ENCODE measurements at regions not wholly inside any gene's neighbourhood (a gene's known extent, or its start where the extent isn't known, plus 50 kb on each side); places are given as distances from the start of the nearest gene placed in this dataset.
"Not testable (repeated sequence)": the region's sequence is repeated elsewhere in the genome, so short reads cannot be mapped to it uniquely, and the experiment has no call there.

GRCh38 chrX:13955975-13956374, 73.7 kb downstream of the GEMIN8 start:
- Histone ChIP-seq H3K27me3 (ENCODE audit: control insufficient read depth, insufficient read depth, low read length) (peaks cover 3% of the 10 kb centered on the region), H3K4me3 (ENCODE audit: low read depth, low read length) (no peak overlapping the region), H3K36me3 (ENCODE audit: control insufficient read depth, insufficient read depth, low read length) (no peaks in the 10 kb centered on the region)
- TF ChIP-seq CTCF (IDR thresholded peaks at IDR 0.05; ENCODE audit: insufficient read depth, low read length, poor library complexity, severe bottlenecking) = no peak
- DNase-seq (ENCODE audit: low read depth) = no peak

- no peaks in the 10 kb centered on the region for H3K36me3 ChIP-seq (ENCODE audit: control insufficient read depth, insufficient read depth, low read length)
- DNase-seq (ENCODE audit: low read depth) = no peak
- TF ChIP-seq CTCF (IDR thresholded peaks at IDR 0.05; ENCODE audit: insufficient read depth, low read length, poor library complexity, severe bottlenecking) = no peak
- H3K4me3 ChIP-seq (ENCODE audit: low read depth, low read length) = no peak overlapping the region
- peaks cover 3% of the 10 kb centered on the region for H3K27me3 ChIP-seq (ENCODE audit: control insufficient read depth, insufficient read depth, low read length)
Measured at GRCh38 chrX:13955095-13955647, 74.5 kb downstream of the GEMIN8 start.

GRCh38 chrX:13952581-13952980, 77.1 kb downstream of the GEMIN8 start:
- H3K27me3 ChIP-seq (ENCODE audit: control insufficient read depth, insufficient read depth, low read length) = peaks cover 3% of the 10 kb centered on the region
- no peak for TF ChIP-seq CTCF (IDR thresholded peaks at IDR 0.05; ENCODE audit: insufficient read depth, low read length, poor library complexity, severe bottlenecking)
- H3K36me3 ChIP-seq (ENCODE audit: control insufficient read depth, insufficient read depth, low read length) = no peaks in the 10 kb centered on the region
- H3K4me3 ChIP-seq (ENCODE audit: low read depth, low read length) = no peak overlapping the region
- no peak for DNase-seq (ENCODE audit: low read depth)

GRCh38 chrX:13946223-13946622, 83.5 kb downstream of the GEMIN8 start:
- not testable (repeated sequence) for H3K27me3 ChIP-seq (ENCODE audit: control insufficient read depth, insufficient read depth, low read length); H3K4me3 ChIP-seq (ENCODE audit: low read depth, low read length); H3K36me3 ChIP-seq (ENCODE audit: control insufficient read depth, insufficient read depth, low read length); DNase-seq (ENCODE audit: low read depth)

- not testable (repeated sequence) for H3K36me3 ChIP-seq (ENCODE audit: control insufficient read depth, insufficient read depth, low read length); H3K27me3 ChIP-seq (ENCODE audit: control insufficient read depth, insufficient read depth, low read length); DNase-seq (ENCODE audit: low read depth); H3K4me3 ChIP-seq (ENCODE audit: low read depth, low read length)
Measured at GRCh38 chrX:13945787-13946186, 83.9 kb downstream of the GEMIN8 start.

GRCh38 chrX:13940671-13941070, 89.0 kb downstream of the GEMIN8 start:
- Histone ChIP-seq H3K27me3 (ENCODE audit: control insufficient read depth, insufficient read depth, low read length) (peaks cover 36% of the 10 kb centered on the region), H3K4me3 (ENCODE audit: low read depth, low read length) (no peak overlapping the region), H3K36me3 (ENCODE audit: control insufficient read depth, insufficient read depth, low read length) (no peaks in the 10 kb centered on the region)
- DNase-seq (ENCODE audit: low read depth) = no peak
- no peak for TF ChIP-seq CTCF (IDR thresholded peaks at IDR 0.05; ENCODE audit: insufficient read depth, low read length, poor library complexity, severe bottlenecking)

GRCh38 chrX:13939741-13940597, 89.7 kb downstream of the GEMIN8 start:
- peaks cover 36% of the 10 kb centered on the region for H3K27me3 ChIP-seq (ENCODE audit: control insufficient read depth, insufficient read depth, low read length)
- H3K4me3 ChIP-seq (ENCODE audit: low read depth, low read length) = no peak overlapping the region
- no peak for DNase-seq (ENCODE audit: low read depth)
- no peak for TF ChIP-seq CTCF (IDR thresholded peaks at IDR 0.05; ENCODE audit: insufficient read depth, low read length, poor library complexity, severe bottlenecking)
- no peaks in the 10 kb centered on the region for H3K36me3 ChIP-seq (ENCODE audit: control insufficient read depth, insufficient read depth, low read length)
